ENCODE measurements at regions not wholly inside any gene's neighbourhood (a gene's known extent, or its start where the extent isn't known, plus 50 kb on each side); places are given as distances from the start of the nearest gene placed in this dataset.

- DNase-seq (ENCODE audit: low read depth in 4 of 4, low spot score in 3 of 4): no peak
Observed at GRCh38 chr1:219774386-219774785, 154.0 kb downstream of the SLC30A10 start.

- DNase-seq (ENCODE audit: low read depth in 4 of 4, low spot score in 3 of 4): no peak
Observed at GRCh38 chr1:219773775-219774174, 154.6 kb downstream of the SLC30A10 start.

GRCh38 chr1:219773110-219773509, 155.2 kb downstream of the SLC30A10 start:
- no peak for DNase-seq (ENCODE audit: low read depth in 4 of 4, low spot score in 3 of 4)

GRCh38 chr1:219772265-219773036, 155.9 kb downstream of the SLC30A10 start:
- no peak for DNase-seq (ENCODE audit: low read depth in 4 of 4, low spot score in 3 of 4)

- DNase-seq (ENCODE audit: low read depth in 4 of 4, low spot score in 3 of 4): no peak
Observed at GRCh38 chr1:219771080-219771479, 157.3 kb downstream of the SLC30A10 start.

GRCh38 chr1:219763321-219763720, 150.4 kb upstream of the ZC3H11B start:
- no peak for DNase-seq (ENCODE audit: low read depth in 4 of 4, low spot score in 3 of 4)

- no peak for DNase-seq (ENCODE audit: low read depth in 4 of 4, low spot score in 3 of 4)
Observed at GRCh38 chr1:219761208-219761860, 148.4 kb upstream of the ZC3H11B start.

- DNase-seq (ENCODE audit: low read depth in 4 of 4, low spot score in 3 of 4): no peak
Observed at GRCh38 chr1:219759095-219759494, 146.2 kb upstream of the ZC3H11B start.

- DNase-seq (ENCODE audit: low read depth in 4 of 4, low spot score in 3 of 4): peak; percentile 5 to 12 (median 8)
Observed at GRCh38 chr1:219757890-219758289, 145.0 kb upstream of the ZC3H11B start.

GRCh38 chr1:219755234-219755633, 142.3 kb upstream of the ZC3H11B start:
- no peak for DNase-seq (ENCODE audit: low read depth in 4 of 4, low spot score in 3 of 4)

- DNase-seq (ENCODE audit: low read depth in 4 of 4, low spot score in 3 of 4): no peak
Observed at GRCh38 chr1:219754767-219755166, 141.9 kb upstream of the ZC3H11B start.

GRCh38 chr1:219753914-219754313, 141.0 kb upstream of the ZC3H11B start:
- no peak for DNase-seq (ENCODE audit: low read depth in 4 of 4, low spot score in 3 of 4)

GRCh38 chr1:219752645-219753044, 139.7 kb upstream of the ZC3H11B start:
- DNase-seq (ENCODE audit: low read depth in 4 of 4, low spot score in 3 of 4): no peak

- DNase-seq (ENCODE audit: low read depth in 4 of 4, low spot score in 3 of 4): no peak
Observed at GRCh38 chr1:219751870-219752507, 139.1 kb upstream of the ZC3H11B start.

- no peak for DNase-seq (ENCODE audit: low read depth in 4 of 4, low spot score in 3 of 4)
Observed at GRCh38 chr1:219749370-219749769, 136.5 kb upstream of the ZC3H11B start.

- DNase-seq (ENCODE audit: low read depth in 4 of 4, low spot score in 3 of 4): no peak
Observed at GRCh38 chr1:219746141-219746540, 133.2 kb upstream of the ZC3H11B start.

GRCh38 chr1:219744652-219745469, 132.0 kb upstream of the ZC3H11B start:
- peak in 1 of 4 donors; percentile 4 for DNase-seq (ENCODE audit: low read depth in 4 of 4, low spot score in 3 of 4)

GRCh38 chr1:219741011-219741970, 128.4 kb upstream of the ZC3H11B start:
- no peak for DNase-seq (ENCODE audit: low read depth in 4 of 4, low spot score in 3 of 4)

- no peak for DNase-seq (ENCODE audit: low read depth in 4 of 4, low spot score in 3 of 4)
Observed at GRCh38 chr1:219733511-219734174, 120.7 kb upstream of the ZC3H11B start.
